ENCODE measurements at regions not wholly inside any gene's neighbourhood (a gene's known extent, or its start where the extent isn't known, plus 50 kb on each side); places are given as distances from the start of the nearest gene placed in this dataset.
A peak's percentile ranks its signal among the peaks of the same experiment; 100 is the strongest.
"Not testable (repeated sequence)": the region's sequence is repeated elsewhere in the genome, so short reads cannot be mapped to it uniquely, and the experiment has no call there.

GRCh38 chr9:124126648-124127646 is 115.4 kb downstream of the LHX2 start:
- peak; percentile 32 to 82 (median 64) for DNase-seq

DNA sequence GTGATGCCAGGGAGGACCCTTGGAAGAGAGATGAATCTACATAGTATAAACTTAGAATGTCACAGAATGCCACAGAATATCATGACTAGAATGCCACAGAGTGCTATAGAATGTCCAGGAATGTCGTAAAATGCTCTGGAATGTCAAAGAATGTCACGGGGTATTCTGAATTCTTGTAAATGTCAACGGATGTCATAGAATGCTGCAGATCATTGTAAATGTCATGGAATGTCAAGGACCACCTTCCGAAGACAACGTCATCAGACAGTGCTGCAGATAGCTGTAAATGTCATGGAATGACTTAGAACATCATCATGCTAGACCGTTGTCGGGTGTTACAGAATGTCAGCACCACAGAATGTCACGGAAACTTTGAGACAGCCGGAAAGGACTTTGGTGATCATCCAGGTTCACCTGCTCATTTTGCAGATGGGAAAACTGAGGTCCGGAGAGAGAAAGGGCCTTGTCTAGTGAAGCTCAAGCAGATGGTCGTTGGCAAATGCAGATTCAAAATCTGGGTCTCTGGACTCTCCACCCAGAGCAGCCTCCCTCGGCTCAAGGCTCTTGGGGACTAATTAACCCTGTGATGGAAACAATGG is 117.1 kb downstream of the LHX2 start:
- no peak for DNase-seq

- DNase-seq = no peak
Observed at GRCh38 chr9:124130277-124131075, 118.9 kb downstream of the LHX2 start.

DNA sequence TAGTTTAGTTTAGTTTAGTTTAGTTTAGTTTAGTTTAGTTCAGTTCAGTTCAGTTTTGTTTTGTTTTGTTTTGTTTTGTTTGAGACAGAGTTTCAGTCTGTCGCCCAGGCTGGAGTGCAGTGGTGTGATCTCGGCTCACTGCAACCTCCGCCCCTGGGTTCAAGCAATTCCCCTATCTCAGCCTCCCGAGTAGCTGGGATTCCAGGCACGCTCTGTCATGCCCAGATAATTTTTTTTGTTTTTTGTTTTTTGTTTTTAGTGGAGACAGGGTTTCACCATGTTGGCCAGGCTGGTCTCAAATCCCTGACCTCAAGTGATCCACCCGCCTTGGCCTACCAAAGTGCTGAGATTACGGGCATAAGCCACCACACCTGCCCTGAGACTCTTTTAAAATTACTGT is 120.0 kb downstream of the LHX2 start:
- not testable (repeated sequence) for DNase-seq

GRCh38 chr9:124132671-124133147 is 121.1 kb downstream of the LHX2 start:
- DNase-seq = no peak

- no peak for DNase-seq
Observed at GRCh38 chr9:124133727-124134126, 122.2 kb downstream of the LHX2 start.

DNA sequence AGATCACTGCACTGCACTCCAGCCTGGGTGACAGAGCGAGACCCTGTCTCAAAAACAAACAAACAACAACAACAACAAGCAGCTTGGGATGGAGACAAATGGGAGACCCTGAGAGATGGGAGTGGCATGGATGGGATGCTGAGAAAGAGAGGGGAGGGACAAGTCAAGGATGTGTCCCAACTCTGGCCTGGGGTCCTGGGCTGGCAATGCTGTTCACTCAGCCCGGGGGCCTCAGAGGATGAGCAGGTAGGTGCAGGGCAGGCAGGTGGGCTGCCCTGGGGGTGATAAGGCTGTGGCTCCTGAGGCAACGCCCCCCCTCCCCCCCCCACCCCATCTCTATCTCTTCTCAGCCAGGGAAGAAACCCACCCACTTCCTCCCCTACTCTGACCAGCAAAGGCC is 123.0 kb downstream of the LHX2 start:
- DNase-seq = no peak

DNA sequence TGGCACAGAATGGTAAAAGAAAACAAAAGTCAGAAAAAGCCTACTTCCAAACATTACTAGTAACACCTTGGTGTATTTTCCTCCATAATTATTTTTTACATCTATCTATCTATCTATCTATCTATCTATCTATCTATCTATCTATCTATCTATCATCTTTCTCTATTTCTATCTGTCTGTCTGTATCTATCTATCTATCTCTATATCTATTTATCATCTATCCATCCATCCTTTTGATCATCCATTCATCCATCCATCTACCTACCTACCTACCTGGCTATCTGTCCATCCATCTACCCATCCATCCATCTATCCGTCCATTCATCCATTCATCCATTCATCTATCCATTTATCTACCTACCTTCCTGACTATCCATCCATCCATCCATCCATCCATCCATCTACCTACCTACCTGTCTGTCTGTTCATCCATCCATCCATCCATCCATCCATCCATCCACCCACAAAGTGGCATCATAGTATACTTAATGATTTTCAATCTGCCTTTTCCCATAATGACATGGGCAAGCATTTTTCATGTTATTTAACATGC is 121.9 kb upstream of the NEK6 start:
- DNase-seq = no peak

- no peak for DNase-seq
Observed at GRCh38 chr9:124137009-124137943, 120.5 kb upstream of the NEK6 start.

GRCh38 chr9:124137944-124138335 is 119.8 kb upstream of the NEK6 start:
- no peak for DNase-seq

DNA sequence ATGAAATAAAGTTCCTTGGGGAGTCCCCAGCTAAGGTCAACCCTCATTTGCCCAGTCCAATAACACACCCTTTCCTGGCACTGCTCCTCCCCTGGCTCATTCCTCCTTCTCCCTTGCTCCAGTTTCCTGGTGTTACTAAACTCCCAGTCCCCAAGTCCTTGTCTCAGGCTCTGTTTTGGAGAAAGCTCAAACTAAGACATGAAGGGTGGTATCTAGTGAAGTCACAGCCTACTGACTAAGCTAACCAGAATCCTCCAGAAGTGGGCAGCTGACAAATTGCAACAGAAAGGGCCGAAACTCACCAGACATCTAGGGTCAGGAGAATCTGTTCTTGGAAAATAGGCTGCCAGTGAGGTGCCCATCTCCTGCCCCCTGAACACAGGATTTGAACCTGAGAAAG is 118.7 kb upstream of the NEK6 start:
- DNase-seq = no peak

- no peak for DNase-seq
Observed at GRCh38 chr9:124140941-124141568, 116.7 kb upstream of the NEK6 start.

DNA sequence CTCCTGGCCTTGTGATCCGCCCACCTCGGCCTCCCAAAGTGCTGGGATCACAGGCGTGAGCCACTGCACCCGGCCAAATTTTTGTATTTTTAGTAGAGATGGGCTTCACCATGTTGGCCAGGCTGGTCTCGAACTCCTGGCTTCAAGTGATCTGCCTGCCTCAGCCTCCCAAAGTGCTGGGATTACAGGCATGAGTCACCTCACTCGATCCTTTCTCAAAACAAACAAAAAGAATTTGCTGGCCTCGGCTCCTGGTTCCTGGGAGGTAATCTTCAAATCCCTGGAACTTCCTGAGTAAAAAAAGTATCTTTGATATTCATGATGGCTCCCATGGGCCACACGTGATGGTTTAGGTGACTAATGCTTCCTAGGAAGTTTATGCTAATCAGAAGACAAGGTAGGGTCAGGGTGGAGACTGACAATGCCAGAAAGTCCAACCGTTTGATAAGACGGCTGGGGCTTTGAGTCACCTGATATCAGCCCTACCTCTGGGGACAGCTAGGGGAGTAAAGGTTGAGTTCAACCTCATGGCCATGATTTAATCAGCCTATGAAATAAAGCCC is 113.1 kb upstream of the NEK6 start:
- DNase-seq = not testable (repeated sequence)

- DNase-seq = no peak
Observed at GRCh38 chr9:124146031-124146561, 111.7 kb upstream of the NEK6 start.

DNA sequence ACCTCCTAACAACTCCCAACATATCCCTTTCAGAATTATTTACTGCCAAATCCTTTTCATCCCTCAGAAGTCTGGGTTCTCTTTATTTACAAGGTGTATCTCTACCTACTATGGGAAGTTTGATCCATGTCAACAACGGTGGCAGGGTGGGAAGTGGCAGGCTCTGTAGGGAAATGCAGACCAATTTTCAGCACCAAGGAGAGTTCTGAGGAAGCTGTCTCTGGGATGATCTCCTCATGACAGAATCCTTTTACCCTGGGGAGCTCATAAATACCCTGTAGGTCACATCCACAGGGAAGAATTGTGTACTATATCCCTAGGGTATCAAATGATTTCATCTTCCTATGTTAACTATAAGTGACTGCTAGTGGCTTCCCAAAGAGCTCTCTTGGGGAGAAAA is 107.8 kb upstream of the NEK6 start:
- DNase-seq = no peak

DNA sequence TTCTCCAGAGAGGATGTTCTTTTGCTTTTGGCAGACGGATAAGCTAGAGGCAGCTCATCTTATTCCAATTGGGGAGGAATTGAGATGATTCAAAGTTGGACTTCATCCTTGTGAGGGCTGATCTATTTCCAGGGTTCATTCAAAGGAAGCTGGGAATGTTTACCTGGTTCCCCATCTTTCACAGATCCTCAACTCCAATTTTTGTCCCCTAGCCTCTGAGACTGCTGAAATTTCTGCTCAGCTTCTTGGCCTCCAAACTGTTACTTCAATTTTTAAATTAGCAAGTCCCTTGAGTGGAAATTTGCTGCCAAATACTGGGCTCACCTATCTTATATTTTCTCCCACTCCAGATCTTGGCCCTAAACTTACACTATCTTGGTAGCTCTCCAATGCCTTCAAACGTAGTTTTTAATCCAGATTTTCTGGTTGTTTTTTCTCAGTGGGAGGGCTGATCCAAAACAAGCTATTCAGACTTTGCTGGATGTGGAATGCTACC is 93.9 kb upstream of the NEK6 start:
- no peak for DNase-seq

DNA sequence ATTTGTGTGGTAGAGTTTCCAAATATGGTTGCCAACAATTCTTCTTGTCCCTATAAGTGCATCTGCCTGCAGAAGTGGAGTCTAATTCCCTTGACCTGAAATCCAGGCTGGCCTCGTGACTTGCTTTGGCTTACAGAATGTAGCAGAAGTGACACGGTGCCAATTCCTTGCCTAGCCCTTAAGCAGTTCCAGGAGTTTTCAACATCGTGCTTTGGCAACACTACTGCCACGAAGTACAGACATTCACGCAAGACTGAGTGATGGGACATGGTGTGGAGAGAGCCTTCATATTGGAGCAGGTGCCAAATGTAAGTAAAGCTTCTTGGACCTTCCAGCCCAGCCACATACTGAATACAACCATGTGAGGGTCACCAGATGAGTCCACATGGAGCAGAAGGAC is 92.9 kb upstream of the NEK6 start:
- no peak for DNase-seq

DNA sequence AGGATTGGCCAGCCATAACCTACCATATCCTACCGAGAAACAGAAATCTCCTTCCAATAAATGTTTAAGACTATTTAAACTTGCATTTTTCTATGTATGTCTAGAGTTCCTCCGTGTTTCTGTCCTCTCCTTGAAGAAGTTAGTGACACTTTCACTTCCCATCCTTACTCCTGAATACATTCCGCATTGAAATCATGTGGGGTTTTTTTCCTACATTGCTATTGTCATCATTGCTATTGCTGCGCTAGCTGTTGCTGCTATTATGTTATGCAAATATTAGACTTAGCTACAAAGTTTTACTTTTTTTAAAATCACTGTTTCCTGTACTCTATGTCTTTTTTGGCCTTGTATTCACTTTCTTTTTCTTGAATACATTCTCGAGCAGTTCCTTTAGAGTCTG is 83.3 kb upstream of the NEK6 start:
- DNase-seq = no peak

- not testable (repeated sequence) for DNase-seq
Observed at GRCh38 chr9:124177522-124177921, 80.2 kb upstream of the NEK6 start.
